ENCODE measurements at regions not wholly inside any gene's neighbourhood (a gene's known extent, or its start where the extent isn't known, plus 50 kb on each side); places are given as distances from the start of the nearest gene placed in this dataset.

- DNase-seq (ENCODE audit: low read depth in 1 of 2, low spot score in 1 of 2), result no peak
- TF ChIP-seq, protein P1, sequence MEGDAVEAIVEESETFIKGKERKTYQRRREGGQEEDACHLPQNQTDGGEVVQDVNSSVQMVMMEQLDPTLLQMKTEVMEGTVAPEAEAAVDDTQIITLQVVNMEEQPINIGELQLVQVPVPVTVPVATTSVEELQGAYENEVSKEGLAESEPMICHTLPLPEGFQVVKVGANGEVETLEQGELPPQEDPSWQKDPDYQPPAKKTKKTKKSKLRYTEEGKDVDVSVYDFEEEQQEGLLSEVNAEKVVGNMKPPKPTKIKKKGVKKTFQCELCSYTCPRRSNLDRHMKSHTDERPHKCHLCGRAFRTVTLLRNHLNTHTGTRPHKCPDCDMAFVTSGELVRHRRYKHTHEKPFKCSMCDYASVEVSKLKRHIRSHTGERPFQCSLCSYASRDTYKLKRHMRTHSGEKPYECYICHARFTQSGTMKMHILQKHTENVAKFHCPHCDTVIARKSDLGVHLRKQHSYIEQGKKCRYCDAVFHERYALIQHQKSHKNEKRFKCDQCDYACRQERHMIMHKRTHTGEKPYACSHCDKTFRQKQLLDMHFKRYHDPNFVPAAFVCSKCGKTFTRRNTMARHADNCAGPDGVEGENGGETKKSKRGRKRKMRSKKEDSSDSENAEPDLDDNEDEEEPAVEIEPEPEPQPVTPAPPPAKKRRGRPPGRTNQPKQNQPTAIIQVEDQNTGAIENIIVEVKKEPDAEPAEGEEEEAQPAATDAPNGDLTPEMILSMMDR (IDR thresholded peaks at IDR 0.05; ENCODE audit: low read depth, low read length), result no peak
- H3K36me3 ChIP-seq, result no peaks in the 10 kb centered on the region
- no peaks in the 10 kb centered on the region for H3K9me3 ChIP-seq (ENCODE audit: low read depth)
- no peaks in the 10 kb centered on the region for H3K4me1 ChIP-seq (ENCODE audit: low read depth)
- peaks cover 29% of the 10 kb centered on the region for H3K27me3 ChIP-seq
- H3K4me3 ChIP-seq, result no peak overlapping the region
- no peak overlapping the region for H3K27ac ChIP-seq
These were observed 56.6 kb downstream of the HLA-G start for GRCh38 chr6:29884261-29884660.

DNA sequence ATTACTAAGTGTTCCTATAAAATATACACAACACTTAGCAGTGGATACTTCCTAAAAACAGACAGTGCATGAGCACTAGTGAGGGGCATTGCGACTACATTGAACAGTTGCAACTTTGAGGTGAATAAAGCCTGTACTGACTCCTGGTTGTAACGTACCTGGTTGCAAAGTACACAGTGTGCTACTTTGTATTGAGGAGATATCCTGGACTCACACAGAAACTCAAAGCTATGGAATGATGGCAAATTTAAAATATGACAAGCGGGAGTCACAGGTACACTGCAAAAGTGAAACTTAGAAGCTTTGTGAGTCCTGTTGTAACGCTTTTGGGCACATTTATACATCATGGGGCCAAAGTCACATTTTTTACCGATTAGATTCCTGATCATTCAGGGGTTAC lies 55.6 kb upstream of the HLA-A start:
- Histone ChIP-seq H3K4me3 (no peak overlapping the region), H3K36me3 (no peaks in the 10 kb centered on the region), H3K9me3 (ENCODE audit: low read depth) (no peaks in the 10 kb centered on the region), H3K4me1 (ENCODE audit: low read depth) (no peaks in the 10 kb centered on the region), H3K27me3 (peaks cover 29% of the 10 kb centered on the region), H3K27ac (no peak overlapping the region)
- TF ChIP-seq, protein P1 (IDR thresholded peaks at IDR 0.05; ENCODE audit: low read depth, low read length), result no peak
- DNase-seq (ENCODE audit: low read depth in 1 of 2, low spot score in 1 of 2), result no peak

- TF ChIP-seq, protein P1 (IDR thresholded peaks at IDR 0.05; ENCODE audit: low read depth, low read length), result no peak
- no peaks in the 10 kb centered on the region for H3K9me3 ChIP-seq (ENCODE audit: low read depth)
- H3K27me3 ChIP-seq, result peaks cover 35% of the 10 kb centered on the region
- peak; percentile 29 to 34 for DNase-seq (ENCODE audit: low read depth in 1 of 2, low spot score in 1 of 2)
- peak overlapping the region; percentile 18 for H3K4me3 ChIP-seq
- H3K36me3 ChIP-seq, result no peaks in the 10 kb centered on the region
- no peak overlapping the region for H3K27ac ChIP-seq
- H3K4me1 ChIP-seq (ENCODE audit: low read depth), result no peaks in the 10 kb centered on the region
These were observed 55.0 kb upstream of the HLA-A start for GRCh38 chr6:29887330-29887818.

GRCh38 chr6:29887819-29888776 lies 54.2 kb upstream of the HLA-A start:
- Histone ChIP-seq H3K4me3 (peak overlapping the region; percentile 18), H3K27ac (no peak overlapping the region), H3K27me3 (peaks cover 35% of the 10 kb centered on the region), H3K9me3 (ENCODE audit: low read depth) (no peaks in the 10 kb centered on the region), H3K4me1 (ENCODE audit: low read depth) (no peaks in the 10 kb centered on the region), H3K36me3 (no peaks in the 10 kb centered on the region)
- peak; percentile 25 to 51 for DNase-seq (ENCODE audit: low read depth in 1 of 2, low spot score in 1 of 2)
- TF ChIP-seq, protein P1 (IDR thresholded peaks at IDR 0.05; ENCODE audit: low read depth, low read length), result no peak

All from cardiac muscle cell (in vitro differentiated cells and primary cell).